Body of pancreas (tissue), 4 donors: ENCODE measurements at regions not wholly inside any gene's neighbourhood (a gene's known extent, or its start where the extent isn't known, plus 50 kb on each side); places are given as distances from the start of the nearest gene placed in this dataset.

Experiments
- ATAC-seq: fragments of 150-250 bp; one replicate; pipeline ENCODE4 v1.9.1; 2016
- DNase-seq, 4 donors: peaks; one replicate each; pipeline ENCODE4 v3.0.0-alpha.2; 2019
- H3K27ac ChIP-seq, 4 donors: fragments of 200-600 bp; sonication (generic); 1 replicate in 3 of 4; 2 replicates in 1 of 4; pipeline versions ENCODE4 v1.5.1 to v1.6.1; 2016 to 2019; ENCODE audit warnings: mild to moderate bottlenecking in 1 of 4, mixed read lengths in 1 of 4, moderate library complexity in 1 of 4
- H3K27me3 ChIP-seq, 2 donors: fragments of 200-600 bp; sonication (generic); one replicate each; pipeline ENCODE4 v1.6.0; 2016; ENCODE audit warnings: mild to moderate bottlenecking in 1 of 2
- H3K36me3 ChIP-seq, 2 donors: fragments of 200-600 bp; sonication (generic); replicated peaks in 1 of 2; 2 replicates each; pipeline ENCODE4 v1.5.1; 2016; ENCODE audit warnings: low read depth in 2 of 2; ENCODE audit not compliant: insufficient read depth in 1 of 2
- H3K4me1 ChIP-seq: fragments of 200-600 bp; sonication (generic); one replicate; pipeline ENCODE4 v1.6.0; 2016
- H3K4me3 ChIP-seq, 2 donors: fragments of 200-600 bp; sonication (generic); 1 replicate in 1 of 2; 2 replicates in 1 of 2; pipeline ENCODE4 v1.5.1; 2016 to 2019
- H3K9me3 ChIP-seq, 3 donors: fragments of 200-600 bp; sonication (generic); 1 replicate in 2 of 3; 2 replicates in 1 of 3; pipeline ENCODE4 v1.5.1; 2016
- POLR2A ChIP-seq, 3 donors: fragments of 450-650 bp; IDR thresholded peaks; one replicate each; pipeline ENCODE4 v1.6.1; 2016; ENCODE audit warnings: antibody characterized with exemption in 3 of 3, mild to moderate bottlenecking in 2 of 3
- WGBS, 2 donors: methylation state at CpG; one replicate each; pipeline ENCODE4 v1.1.5; 2017; 5-methylcytosine and 5-hydroxymethylcytosine counted together
- intact Hi-C: fragments of 100-400 bp; cut with DNase I; formaldehyde crosslinking; loops from one replicate; pipeline ENCODE4 v1.15.1; 2023
- TF ChIP-seq, protein P1 (sequence below), 7 experiments: fragments of 450-650 bp in 4 of 7; fragments of 200-600 bp in 3 of 7; sonication (generic) in 3 of 7; IDR thresholded peaks; one replicate each; pipeline ENCODE4 v1.5.1; 2016 to 2019; ENCODE audit warnings: antibody characterized with exemption in 7 of 7

DNA sequence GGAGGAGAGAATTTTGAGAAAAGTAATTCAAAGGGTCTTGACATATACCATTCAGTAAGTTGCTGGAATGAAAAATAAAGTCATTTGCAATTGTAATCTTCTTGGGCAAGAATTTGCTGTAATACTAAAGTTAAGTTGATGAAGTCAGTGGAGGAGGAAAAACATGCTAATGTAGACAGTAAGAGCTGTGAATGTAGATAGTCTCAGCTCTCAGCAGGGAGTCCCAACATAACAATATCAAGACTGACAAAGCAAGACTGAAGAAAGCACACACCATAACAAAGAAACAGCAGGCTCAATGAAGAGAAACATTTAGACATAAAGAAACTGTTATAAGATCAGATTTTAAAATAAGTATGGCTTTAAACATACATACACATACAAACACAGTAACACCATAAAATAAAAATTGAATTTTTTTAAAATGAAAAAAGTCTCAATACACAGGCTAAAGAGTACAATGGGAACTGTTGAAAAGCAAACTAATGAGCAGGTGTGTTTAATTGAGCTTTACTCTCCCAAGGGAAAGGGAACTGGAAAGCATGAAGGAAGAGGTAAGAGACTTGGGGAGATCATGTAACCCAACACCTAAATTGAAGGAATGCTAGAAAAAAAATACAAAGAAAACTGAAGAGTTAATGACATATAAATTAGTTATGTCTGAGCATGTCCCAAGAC, 336.3 kb upstream of the NCAM2 start:
- Histone ChIP-seq H3K9me3 (no peaks in the 10 kb centered on the region), H3K36me3 (no peaks in the 10 kb centered on the region), H3K4me1 (no peaks in the 10 kb centered on the region), H3K27me3 (no peaks in the 10 kb centered on the region), H3K27ac (no peak overlapping the region), H3K4me3 (no peak overlapping the region)
- intact Hi-C loops: no loop called here
- ATAC-seq (no peak), DNase-seq (no peak)
- TF ChIP-seq POLR2A (IDR thresholded peaks at IDR 0.05): no peak
- TF ChIP-seq, protein P1, sequence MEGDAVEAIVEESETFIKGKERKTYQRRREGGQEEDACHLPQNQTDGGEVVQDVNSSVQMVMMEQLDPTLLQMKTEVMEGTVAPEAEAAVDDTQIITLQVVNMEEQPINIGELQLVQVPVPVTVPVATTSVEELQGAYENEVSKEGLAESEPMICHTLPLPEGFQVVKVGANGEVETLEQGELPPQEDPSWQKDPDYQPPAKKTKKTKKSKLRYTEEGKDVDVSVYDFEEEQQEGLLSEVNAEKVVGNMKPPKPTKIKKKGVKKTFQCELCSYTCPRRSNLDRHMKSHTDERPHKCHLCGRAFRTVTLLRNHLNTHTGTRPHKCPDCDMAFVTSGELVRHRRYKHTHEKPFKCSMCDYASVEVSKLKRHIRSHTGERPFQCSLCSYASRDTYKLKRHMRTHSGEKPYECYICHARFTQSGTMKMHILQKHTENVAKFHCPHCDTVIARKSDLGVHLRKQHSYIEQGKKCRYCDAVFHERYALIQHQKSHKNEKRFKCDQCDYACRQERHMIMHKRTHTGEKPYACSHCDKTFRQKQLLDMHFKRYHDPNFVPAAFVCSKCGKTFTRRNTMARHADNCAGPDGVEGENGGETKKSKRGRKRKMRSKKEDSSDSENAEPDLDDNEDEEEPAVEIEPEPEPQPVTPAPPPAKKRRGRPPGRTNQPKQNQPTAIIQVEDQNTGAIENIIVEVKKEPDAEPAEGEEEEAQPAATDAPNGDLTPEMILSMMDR (IDR thresholded peaks at IDR 0.05): no peak

DNA sequence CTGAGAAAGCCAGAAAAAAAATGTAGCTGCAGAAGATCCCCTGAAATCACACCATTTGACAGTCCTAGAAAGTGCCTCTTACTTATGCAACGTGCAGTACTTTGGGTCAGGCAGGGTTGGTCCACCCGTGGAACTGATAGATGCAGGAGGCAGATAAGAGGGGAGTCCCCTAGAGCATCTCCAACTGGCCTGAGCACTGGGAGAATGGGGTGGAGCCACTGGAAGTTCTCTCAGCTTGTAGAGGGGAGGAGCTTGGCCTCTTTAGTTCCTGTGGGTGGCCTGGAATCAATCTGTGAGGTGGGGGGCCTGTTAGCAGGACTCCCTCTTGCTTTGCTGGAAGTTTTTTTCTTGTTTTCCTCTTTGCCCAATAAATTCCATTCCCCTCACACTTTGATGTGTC, 335.7 kb upstream of the NCAM2 start:
- Histone ChIP-seq H3K27me3 (no peaks in the 10 kb centered on the region), H3K27ac (no peak overlapping the region), H3K36me3 (no peaks in the 10 kb centered on the region), H3K4me3 (no peak overlapping the region), H3K4me1 (no peaks in the 10 kb centered on the region), H3K9me3 (no peaks in the 10 kb centered on the region)
- intact Hi-C loops: no loop called here
- ATAC-seq (no peak), DNase-seq (no peak)
- 17 to 26% methylated on average over 2 of the region's 2 CpGs for WGBS, 2 donors
- TF ChIP-seq, protein P1 (IDR thresholded peaks at IDR 0.05): no peak
- no peak for TF ChIP-seq POLR2A (IDR thresholded peaks at IDR 0.05)

DNA sequence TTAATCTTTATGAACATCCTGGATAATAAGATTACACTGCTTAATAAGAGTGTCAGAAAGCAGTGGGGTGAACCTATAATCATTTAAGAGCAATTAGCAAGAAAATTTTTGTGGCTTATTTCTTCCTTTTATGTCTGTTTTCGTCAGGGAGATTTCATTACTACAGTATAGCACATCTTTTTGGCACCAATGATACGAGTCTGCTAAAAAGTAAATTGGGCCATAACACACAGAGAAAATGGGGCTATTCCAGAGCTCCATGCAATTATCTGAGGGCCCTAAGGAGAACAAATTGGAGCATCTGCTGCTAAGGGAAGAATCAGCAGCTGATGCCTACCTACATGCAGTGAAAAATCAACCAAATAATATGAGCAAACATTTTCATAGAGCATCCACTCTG, 330.3 kb upstream of the NCAM2 start:
- DNase-seq: no peak
- no peak for ATAC-seq
- Histone ChIP-seq H3K27me3 (no peaks in the 10 kb centered on the region), H3K9me3 (no peaks in the 10 kb centered on the region), H3K4me3 (no peak overlapping the region), H3K4me1 (no peaks in the 10 kb centered on the region), H3K36me3 (no peaks in the 10 kb centered on the region), H3K27ac (no peak overlapping the region)
- intact Hi-C loops: no loop called here
- WGBS, 2 donors: 30 to 45% methylated on average over 2 of the region's 2 CpGs
- TF ChIP-seq POLR2A (IDR thresholded peaks at IDR 0.05): no peak
- TF ChIP-seq, protein P1 (IDR thresholded peaks at IDR 0.05): no peak

DNA sequence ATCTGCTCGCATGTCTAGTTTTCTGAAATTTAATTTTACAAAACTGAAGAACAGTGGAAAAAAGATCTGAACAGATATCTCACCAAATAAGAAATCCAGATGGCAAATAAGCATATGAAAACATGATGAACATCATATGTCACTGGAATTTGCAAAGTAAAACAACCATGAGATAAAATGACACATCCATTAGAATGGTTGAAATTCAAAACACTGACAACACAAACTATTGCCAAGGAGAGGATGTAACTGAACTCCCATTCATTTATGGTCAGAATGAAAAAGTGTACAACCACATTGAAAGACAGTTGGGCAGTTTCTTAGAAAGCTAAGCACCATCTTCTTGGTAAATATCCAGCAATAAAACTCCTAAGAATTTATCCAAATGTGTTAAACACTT, 312.7 kb upstream of the NCAM2 start:
- intact Hi-C loops: no loop called here
- Histone ChIP-seq H3K9me3 (no peaks in the 10 kb centered on the region), H3K36me3 (no peaks in the 10 kb centered on the region), H3K4me1 (no peaks in the 10 kb centered on the region), H3K27me3 (no peaks in the 10 kb centered on the region), H3K27ac (no peak overlapping the region), H3K4me3 (no peak overlapping the region)
- 54 to 59% methylated on average over 1 of the region's 1 CpG for WGBS, 2 donors
- ATAC-seq (no peak), DNase-seq (no peak)
- TF ChIP-seq, protein P1 (IDR thresholded peaks at IDR 0.05): no peak
- TF ChIP-seq POLR2A (IDR thresholded peaks at IDR 0.05): no peak

DNA sequence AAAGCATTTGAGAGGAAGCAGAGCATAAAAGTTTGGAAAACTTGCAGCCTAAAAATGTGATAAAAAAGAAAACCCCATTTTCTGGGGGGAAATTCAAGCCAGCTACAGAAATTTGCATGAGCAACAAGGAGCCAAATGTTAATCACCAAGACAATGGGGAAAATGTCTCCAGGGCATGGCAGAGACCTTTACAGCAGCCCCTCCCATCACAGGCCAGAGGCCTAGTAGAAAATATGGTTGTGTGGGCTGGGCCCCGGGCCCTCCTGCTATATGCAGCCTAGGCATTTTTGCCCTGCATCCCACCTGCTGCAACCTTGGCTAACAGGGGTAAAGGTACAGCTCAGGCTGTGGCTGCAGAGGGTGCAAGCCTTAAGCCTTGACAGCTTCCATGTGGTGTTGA, 299.6 kb upstream of the NCAM2 start:
- Histone ChIP-seq H3K4me3 (no peak overlapping the region), H3K4me1 (no peaks in the 10 kb centered on the region), H3K9me3 (no peaks in the 10 kb centered on the region), H3K27me3 (no peaks in the 10 kb centered on the region), H3K36me3 (no peaks in the 10 kb centered on the region), H3K27ac (no peak overlapping the region)
- intact Hi-C loops: no loop called here
- no peak for ATAC-seq
- 54% methylated on average over 1 of the region's 1 CpG; no CpG with 5 or more reads in 1 of the 2 donors for WGBS, 2 donors
- no peak for DNase-seq
- TF ChIP-seq, protein P1 (IDR thresholded peaks at IDR 0.05): no peak
- TF ChIP-seq POLR2A (IDR thresholded peaks at IDR 0.05): no peak
